GM21825 (cell line): ENCODE measurements at regions not wholly inside any gene's neighbourhood (a gene's known extent, or its start where the extent isn't known, plus 50 kb on each side); places are given as distances from the start of the nearest gene placed in this dataset.

Source experiments
- ATAC-seq: cut with Tn5 transposase; IDR thresholded peaks from one replicate; pipeline ENCODE4 v1.9.1; 2021; ENCODE audit warnings: mild to moderate bottlenecking, moderate library complexity; ENCODE audit not compliant: unreplicated experiment

DNA sequence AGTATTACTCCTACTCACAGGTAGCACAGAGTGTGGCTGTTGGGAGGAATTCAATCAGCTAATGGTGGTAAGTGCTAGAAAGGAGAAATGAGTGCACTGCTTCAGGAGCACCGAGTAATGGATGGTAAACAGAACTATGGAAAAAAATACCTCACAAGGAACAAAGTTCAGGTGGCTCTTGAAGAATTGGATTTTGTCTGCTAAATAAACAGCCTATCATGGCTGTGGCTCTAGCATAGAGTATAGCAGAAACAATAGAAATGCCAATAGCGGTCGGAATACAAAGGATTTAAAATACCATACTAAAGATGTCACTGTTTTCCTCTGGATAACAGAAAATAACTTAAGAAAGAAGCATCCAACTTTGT lies 482.5 kb downstream of the NUP35 start:
- no peak for ATAC-seq

GRCh38 chr2:183607995-183608394 lies 483.8 kb downstream of the NUP35 start:
- ATAC-seq: no peak

- no peak for ATAC-seq
These were observed 484.5 kb downstream of the NUP35 start for GRCh38 chr2:183608747-183609146.

DNA sequence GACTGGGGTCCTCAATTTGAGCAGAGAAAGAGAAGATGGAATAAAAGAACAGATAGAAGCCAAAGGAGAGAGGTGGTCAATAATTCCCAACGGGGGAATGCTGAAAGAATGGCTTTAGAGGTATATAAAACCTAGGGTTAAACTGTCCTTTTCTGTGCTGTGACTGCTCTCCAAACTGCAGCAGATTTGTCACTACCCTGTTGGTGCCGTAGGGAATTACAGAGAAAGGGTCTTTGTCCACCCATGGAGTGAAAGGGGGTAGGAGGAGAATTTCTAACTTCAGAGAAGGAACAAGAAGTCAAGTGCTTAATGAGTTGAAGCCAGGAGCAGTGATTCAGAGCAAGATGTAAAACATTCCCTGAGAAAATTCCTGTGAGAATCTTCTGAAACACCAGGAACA lies 486.5 kb downstream of the NUP35 start:
- ATAC-seq: no peak

DNA sequence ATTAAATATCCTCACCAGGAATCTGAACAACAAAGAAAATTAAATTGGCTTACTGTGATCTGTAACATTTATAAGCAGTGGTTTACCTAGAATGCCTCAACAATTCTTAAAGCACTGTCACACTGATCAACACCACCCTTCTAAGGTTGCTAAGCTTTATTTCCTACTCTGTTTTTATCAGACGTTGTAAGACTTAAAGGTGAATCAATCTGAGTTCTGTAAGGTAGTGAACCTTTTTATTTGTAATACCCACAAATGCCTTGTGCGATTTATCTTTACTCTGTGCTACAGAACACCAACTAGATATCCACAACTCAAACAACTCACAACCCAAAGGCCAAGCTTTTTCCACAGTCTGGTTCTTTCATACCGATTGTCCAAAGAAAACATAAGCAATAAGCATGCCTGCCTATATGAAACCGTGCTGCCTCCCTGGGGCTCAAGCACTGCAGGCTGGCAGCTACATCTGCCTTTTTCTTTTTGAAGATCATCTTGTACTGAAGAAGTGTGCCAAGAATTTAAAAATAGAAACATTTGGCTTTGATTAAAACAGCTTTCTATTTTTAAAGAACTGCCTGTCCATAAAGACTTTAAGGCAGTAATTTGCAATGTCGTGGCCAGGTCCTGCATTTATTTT lies 490.7 kb downstream of the NUP35 start:
- no peak for ATAC-seq

DNA sequence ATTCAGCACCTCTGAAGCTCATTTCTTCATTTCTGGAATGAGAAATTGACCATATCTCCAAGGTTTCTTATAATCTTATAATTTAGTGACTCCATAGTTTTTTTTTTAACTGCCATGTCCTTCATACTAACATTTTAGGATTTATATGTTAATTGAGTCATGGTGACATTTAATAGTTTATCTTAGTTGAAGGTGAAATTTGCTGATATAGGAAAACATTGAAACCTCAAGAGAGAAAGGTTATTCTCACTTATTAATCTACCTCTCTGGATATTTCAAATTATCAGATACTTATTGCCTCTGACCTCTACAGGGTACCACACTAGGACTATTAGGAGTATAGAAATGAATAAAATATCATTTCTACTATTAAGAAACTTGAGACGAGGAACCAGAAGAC lies 499.0 kb downstream of the NUP35 start:
- no peak for ATAC-seq

DNA sequence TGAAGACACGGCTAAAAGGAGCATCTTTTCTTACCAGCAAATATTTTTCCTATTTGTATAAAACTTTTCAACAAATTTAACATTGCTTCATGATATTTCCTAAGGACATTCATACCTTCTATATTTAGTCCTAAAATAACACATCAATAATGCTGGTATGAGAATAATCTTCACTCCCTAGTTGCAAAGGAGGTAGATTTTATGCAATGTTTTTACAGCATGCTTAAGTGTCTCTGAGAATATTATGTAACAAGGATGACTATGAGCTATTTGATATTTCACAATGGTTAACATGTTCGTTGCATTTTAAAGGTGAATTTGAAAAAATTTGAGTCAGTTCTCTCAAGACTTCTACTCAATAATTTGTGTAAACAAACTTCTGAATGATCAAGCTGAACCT lies 506.7 kb downstream of the NUP35 start:
- ATAC-seq: no peak

DNA sequence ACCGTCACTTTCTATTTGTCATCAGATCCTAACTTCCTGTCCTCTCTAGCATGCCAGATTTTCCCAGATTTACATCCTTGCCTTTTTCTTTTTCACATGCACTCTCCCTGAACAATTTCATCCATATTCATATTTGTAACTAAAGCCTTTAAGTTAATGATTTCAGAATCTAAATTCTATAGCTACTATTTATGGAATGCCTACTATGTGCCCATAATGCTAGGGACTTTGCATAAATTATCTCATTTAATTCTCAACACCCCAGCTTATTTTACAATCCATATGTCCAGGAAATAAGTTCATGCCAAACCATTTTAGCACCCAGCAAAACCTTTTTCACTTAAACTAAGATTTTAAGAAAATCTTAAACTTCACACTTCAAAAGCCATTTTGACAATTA lies 531.9 kb downstream of the NUP35 start:
- no peak for ATAC-seq

DNA sequence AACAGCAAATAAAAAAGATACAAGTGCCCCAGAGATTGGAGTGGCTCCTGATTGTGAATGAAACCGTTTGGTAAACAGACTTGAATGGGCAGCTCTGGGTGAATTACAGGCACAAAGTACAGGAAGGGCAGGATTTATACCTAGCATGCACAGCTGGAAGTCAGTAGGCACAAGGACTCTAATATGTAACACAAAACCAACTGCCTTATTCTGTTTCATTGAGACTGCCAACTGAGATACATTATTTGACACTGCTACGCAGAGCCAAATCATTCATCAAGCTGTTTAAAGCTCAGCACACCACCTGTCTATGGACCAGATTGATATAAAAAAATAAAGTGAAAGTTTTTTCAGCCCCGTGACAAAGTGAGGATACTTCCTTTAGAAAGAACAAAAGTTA lies 541.2 kb downstream of the NUP35 start:
- ATAC-seq: no peak

- ATAC-seq: no peak
These were observed 541.8 kb downstream of the NUP35 start for GRCh38 chr2:183666031-183666430.

DNA sequence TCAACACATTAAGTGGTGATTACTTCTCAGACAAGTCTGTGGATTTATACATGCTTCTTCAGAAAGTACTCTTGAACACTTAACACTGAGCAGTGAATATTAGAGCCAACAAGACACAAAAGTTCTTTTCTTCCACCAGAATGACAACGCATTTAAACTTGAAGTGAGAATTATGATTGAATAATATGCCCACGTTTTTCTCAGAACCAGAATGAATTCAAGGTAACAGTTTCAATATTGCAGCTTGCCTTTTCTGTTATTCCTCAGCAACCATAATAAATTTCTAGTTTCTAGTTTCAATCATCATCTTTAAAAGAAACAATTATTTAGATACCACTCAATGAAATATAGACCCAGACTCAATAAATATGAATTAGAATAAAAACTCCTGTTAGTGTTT lies 547.0 kb downstream of the NUP35 start:
- no peak for ATAC-seq

DNA sequence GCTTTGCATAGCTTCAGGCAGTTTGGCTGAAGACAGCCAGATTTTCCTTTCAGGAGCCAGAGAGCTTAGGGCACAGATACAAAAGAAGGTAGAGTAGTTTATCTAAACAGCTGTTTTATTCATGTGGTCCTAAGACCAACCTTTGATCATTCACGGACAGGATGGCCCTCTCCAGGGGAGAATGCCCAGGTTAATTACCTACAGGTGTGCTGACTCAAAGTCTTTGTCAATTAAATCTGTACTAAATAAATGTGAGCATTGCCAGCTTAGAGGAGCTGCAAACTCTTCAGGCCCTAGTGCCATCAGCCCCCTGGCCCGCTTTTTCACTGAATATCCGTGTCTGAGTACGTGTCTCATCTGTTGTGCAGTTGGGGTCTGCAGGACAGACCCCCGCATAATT lies 554.7 kb downstream of the NUP35 start:
- ATAC-seq: no peak

DNA sequence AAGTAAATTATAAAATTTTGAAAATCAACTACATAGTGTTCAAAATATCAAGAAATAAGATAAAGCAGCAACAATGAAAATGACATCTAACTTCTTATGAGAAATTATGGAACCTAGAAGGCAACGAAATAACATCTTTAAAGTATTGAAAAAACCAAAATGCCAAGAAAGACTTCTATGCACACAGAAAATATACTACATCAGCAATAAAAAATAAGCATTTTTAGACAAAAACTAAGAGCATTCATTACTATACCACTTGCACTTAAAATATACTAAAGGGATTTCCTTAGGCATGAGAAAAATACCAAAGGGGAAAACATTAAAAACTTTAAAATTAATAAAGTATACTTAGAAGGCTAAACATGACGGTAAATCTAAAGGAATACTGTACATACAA lies 556.3 kb downstream of the NUP35 start:
- ATAC-seq: no peak

- ATAC-seq: no peak
These were observed 560.4 kb downstream of the NUP35 start for GRCh38 chr2:183684686-183685085.

DNA sequence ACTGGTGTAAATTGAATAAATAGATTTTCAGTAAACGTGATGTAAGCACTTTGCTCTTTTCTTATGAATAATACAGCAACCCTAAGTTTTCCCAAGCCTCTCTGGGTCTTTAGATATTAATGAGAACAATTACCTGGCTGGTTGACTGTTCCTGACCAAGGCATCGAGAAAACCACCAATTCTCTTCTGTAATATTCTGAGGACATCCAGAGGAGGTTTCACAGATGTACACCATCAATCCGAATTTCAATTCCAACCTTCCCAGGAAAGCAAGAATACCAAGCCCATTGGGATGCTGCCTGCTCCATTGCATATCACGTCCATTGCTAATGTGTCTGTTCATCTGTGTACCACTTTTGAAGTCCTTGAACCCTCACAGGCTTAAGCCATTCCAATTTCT lies 571.8 kb downstream of the NUP35 start:
- ATAC-seq: no peak

DNA sequence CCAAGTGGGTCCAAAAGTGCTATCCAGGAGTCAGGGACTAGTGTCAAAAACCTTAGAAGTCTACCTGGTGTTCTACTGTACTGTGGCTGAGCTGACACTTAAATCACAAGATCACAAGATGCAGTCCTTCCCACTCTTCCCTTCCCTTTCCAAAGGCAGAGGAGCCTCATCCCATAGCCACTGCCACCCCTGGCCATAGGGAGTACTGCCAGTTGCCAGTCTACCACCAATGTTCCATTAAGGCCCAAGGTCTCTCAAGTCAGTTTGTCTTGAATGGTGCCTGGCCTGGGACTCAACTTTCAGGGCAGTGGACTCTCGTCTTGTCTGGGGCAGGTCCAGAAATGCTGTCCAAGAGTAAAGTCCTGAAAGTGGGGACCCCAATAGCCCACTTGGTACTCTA lies 585.6 kb downstream of the NUP35 start:
- no peak for ATAC-seq

DNA sequence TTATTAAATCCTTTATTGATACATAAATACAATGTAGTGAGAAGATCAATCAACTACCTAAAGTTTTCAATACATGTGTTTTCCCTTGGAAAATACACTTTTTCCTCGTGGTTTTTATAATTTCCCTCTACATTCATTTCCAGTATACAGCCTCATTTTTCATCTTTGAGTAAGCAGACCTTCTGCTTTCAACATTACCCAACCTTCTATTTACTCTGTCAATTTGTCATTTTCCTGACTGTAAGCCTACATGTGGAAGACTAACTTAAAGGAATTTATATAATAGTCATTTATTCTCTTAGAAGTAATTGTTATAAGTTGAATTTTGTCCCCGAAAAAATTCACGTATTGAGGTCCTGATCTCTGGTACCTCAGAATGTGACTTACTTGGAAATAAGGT lies 594.0 kb downstream of the NUP35 start:
- no peak for ATAC-seq

- ATAC-seq: no peak
These were observed 599.0 kb downstream of the NUP35 start for GRCh38 chr2:183723278-183723677.

DNA sequence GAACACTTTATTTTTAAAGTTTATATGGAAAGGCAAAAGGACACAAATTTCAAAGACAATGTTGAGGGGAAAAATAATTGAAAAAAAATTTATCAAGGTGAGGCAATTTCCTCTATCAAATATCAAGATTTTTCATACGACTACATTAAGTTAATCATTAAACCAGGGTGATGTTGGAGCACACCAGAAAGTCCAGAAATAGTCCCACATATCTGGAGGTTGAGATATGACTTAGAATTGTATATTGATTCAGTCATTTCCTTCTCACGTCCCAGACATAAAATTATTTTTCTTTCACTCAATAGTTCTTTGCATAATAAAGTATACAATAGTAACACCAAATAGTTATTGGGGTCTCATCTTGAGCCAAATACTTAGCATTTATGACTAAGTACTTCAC lies 605.1 kb downstream of the NUP35 start:
- ATAC-seq: no peak

DNA sequence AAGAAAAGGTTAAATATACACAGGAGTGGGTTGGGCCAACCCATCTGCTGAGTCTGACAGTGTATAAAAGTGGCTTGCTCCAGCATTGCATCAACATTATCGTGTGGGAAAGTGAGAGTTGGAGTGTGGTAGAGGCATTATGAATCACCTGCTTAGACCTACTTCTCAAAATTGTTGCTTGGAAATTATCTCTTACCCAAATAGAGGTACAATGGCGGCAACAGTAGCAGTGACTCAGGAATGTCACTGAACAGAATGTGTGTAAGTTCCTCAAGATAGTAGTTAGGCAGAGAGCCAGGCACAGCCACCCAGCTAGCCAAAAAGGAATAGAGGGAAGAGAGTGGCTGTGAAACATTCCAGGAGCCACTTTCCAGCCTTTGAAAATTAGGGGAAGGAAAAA lies 616.0 kb downstream of the NUP35 start:
- no peak for ATAC-seq

- no peak for ATAC-seq
These were observed 628.3 kb downstream of the NUP35 start for GRCh38 chr2:183752571-183752970.

DNA sequence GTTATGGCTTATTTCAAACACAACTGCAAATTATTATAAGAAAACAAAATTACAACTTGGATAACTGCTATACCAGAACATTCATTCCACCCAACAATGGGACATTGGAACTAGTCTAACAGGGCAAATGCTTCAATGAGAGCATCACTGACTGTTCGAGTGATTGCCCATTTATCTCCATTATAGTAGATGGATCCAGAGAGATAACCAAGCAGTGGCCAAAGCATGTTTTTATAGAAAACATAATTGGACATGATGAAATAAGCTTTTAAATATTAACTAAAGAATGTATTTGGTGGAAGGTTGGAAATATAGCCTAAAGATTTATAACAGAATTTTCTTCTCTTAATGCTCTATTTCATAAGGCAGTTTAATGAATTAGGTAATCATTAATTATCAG lies 634.8 kb downstream of the NUP35 start:
- ATAC-seq: no peak

DNA sequence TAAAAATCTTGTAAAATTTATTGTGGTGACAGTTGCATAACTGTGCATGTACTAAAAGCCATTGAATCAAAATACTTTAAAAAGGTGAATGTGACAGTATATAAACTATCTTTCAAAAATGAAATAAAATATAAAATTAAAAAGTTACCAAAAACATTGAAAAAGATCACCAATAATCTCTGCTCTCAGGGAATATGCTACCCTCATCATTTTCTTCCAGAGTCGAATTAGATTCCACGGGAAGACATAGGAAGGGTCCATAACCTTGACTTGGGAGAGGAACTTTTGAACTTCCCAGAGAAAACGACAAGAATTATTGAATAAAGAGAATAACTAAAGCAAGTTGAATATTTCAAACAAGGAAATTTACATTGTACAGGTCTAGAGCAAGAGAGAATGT lies 649.5 kb downstream of the NUP35 start:
- no peak for ATAC-seq

DNA sequence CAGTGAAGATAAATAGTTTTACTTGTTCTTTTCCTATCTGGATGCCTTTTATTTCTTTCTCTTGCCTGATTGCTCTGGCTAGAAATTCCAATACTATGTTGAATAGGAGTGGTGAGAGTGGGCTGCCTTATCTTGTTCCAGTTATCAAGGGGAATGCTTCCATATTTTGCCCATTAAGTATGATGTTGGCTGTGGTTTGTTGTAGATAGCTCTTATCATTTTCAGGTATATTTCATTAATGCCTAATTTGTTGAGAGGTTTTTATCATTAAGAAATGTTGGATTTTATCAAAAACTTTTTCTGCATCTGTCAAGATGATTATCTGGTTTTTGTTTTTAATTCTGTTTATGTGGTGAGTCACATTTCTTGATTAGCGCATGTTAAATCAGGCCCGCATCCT lies 655.8 kb downstream of the NUP35 start:
- ATAC-seq: no peak
